ENCODE measurements at regions not wholly inside any gene's neighbourhood (a gene's known extent, or its start where the extent isn't known, plus 50 kb on each side); places are given as distances from the start of the nearest gene placed in this dataset.

- Histone ChIP-seq H3K4me1 (ENCODE audit: control insufficient read depth in 3 of 3, insufficient read depth in 3 of 3, low read length in 3 of 3) (no peaks in the 10 kb centered on the region), H3K9ac (ENCODE audit: low read depth in 1 of 3, low read length in 3 of 3) (no peak overlapping the region), H3K27ac (ENCODE audit: low read depth, low read length) (no peak overlapping the region), H3K4me3 (ENCODE audit: low read length in 3 of 3) (no peak overlapping the region), H3K36me3 (ENCODE audit: control insufficient read depth in 3 of 3, insufficient read depth in 3 of 3, low read length in 3 of 3) (no peaks in the 10 kb centered on the region), H3K27me3 (ENCODE audit: control insufficient read depth in 3 of 3, insufficient read depth in 3 of 3, low read length in 3 of 3) (no peaks in the 10 kb centered on the region), H3K9me3 (ENCODE audit: control insufficient read depth in 3 of 3, low read length in 3 of 3) (no peaks in the 10 kb centered on the region)
Observed at GRCh38 chr20:11094196-11094595, 420.4 kb upstream of the JAG1 start.

- Histone ChIP-seq H3K4me3 (ENCODE audit: low read length in 3 of 3) (no peak overlapping the region), H3K9ac (ENCODE audit: low read depth in 1 of 3, low read length in 3 of 3) (no peak overlapping the region), H3K4me1 (ENCODE audit: control insufficient read depth in 3 of 3, insufficient read depth in 3 of 3, low read length in 3 of 3) (no peaks in the 10 kb centered on the region), H3K27me3 (ENCODE audit: control insufficient read depth in 3 of 3, insufficient read depth in 3 of 3, low read length in 3 of 3) (no peaks in the 10 kb centered on the region), H3K27ac (ENCODE audit: low read depth, low read length) (no peak overlapping the region), H3K9me3 (ENCODE audit: control insufficient read depth in 3 of 3, low read length in 3 of 3) (no peaks in the 10 kb centered on the region), H3K36me3 (ENCODE audit: control insufficient read depth in 3 of 3, insufficient read depth in 3 of 3, low read length in 3 of 3) (no peaks in the 10 kb centered on the region)
Observed at GRCh38 chr20:11094711-11095110, 420.9 kb upstream of the JAG1 start.

GRCh38 chr20:11098888-11099287 lies 425.1 kb upstream of the JAG1 start:
- H3K27me3 ChIP-seq (ENCODE audit: control insufficient read depth in 3 of 3, insufficient read depth in 3 of 3, low read length in 3 of 3): no peaks in the 10 kb centered on the region

GRCh38 chr20:11101243-11101642 lies 427.4 kb upstream of the JAG1 start:
- Histone ChIP-seq H3K9ac (ENCODE audit: low read depth in 1 of 3, low read length in 3 of 3) (no peak overlapping the region), H3K27ac (ENCODE audit: low read depth, low read length) (no peak overlapping the region), H3K4me3 (ENCODE audit: low read length in 3 of 3) (no peak overlapping the region), H3K27me3 (ENCODE audit: control insufficient read depth in 3 of 3, insufficient read depth in 3 of 3, low read length in 3 of 3) (no peaks in the 10 kb centered on the region), H3K9me3 (ENCODE audit: control insufficient read depth in 3 of 3, low read length in 3 of 3) (no peaks in the 10 kb centered on the region), H3K36me3 (ENCODE audit: control insufficient read depth in 3 of 3, insufficient read depth in 3 of 3, low read length in 3 of 3) (no peaks in the 10 kb centered on the region), H3K4me1 (ENCODE audit: control insufficient read depth in 3 of 3, insufficient read depth in 3 of 3, low read length in 3 of 3) (no peaks in the 10 kb centered on the region)

More at GRCh38 chr20:11098888-11099287, 425.1 kb upstream of the JAG1 start:
- Histone ChIP-seq H3K4me3 (ENCODE audit: low read length in 3 of 3) (no peak overlapping the region), H3K9me3 (ENCODE audit: control insufficient read depth in 3 of 3, low read length in 3 of 3) (no peaks in the 10 kb centered on the region), H3K36me3 (ENCODE audit: control insufficient read depth in 3 of 3, insufficient read depth in 3 of 3, low read length in 3 of 3) (no peaks in the 10 kb centered on the region), H3K27ac (ENCODE audit: low read depth, low read length) (no peak overlapping the region), H3K9ac (ENCODE audit: low read depth in 1 of 3, low read length in 3 of 3) (no peak overlapping the region), H3K4me1 (ENCODE audit: control insufficient read depth in 3 of 3, insufficient read depth in 3 of 3, low read length in 3 of 3) (no peaks in the 10 kb centered on the region)

- no peaks in the 10 kb centered on the region for H3K36me3 ChIP-seq (ENCODE audit: control insufficient read depth in 3 of 3, insufficient read depth in 3 of 3, low read length in 3 of 3)
- no peaks in the 10 kb centered on the region for H3K27me3 ChIP-seq (ENCODE audit: control insufficient read depth in 3 of 3, insufficient read depth in 3 of 3, low read length in 3 of 3)
- H3K27ac ChIP-seq (ENCODE audit: low read depth, low read length): no peak overlapping the region
- no peak overlapping the region for H3K4me3 ChIP-seq (ENCODE audit: low read length in 3 of 3)
- no peak overlapping the region for H3K9ac ChIP-seq (ENCODE audit: low read depth in 1 of 3, low read length in 3 of 3)
- no peaks in the 10 kb centered on the region for H3K4me1 ChIP-seq (ENCODE audit: control insufficient read depth in 3 of 3, insufficient read depth in 3 of 3, low read length in 3 of 3)
- H3K9me3 ChIP-seq (ENCODE audit: control insufficient read depth in 3 of 3, low read length in 3 of 3): no peaks in the 10 kb centered on the region
Observed at GRCh38 chr20:11101696-11102095, 427.9 kb upstream of the JAG1 start.

GRCh38 chr20:11103866-11104265 lies 430.1 kb upstream of the JAG1 start:
- H3K27ac ChIP-seq (ENCODE audit: low read depth, low read length): no peak overlapping the region
- no peaks in the 10 kb centered on the region for H3K9me3 ChIP-seq (ENCODE audit: control insufficient read depth in 3 of 3, low read length in 3 of 3)
- no peaks in the 10 kb centered on the region for H3K27me3 ChIP-seq (ENCODE audit: control insufficient read depth in 3 of 3, insufficient read depth in 3 of 3, low read length in 3 of 3)
- H3K4me1 ChIP-seq (ENCODE audit: control insufficient read depth in 3 of 3, insufficient read depth in 3 of 3, low read length in 3 of 3): peaks cover 0 to 4% (median 0%) of the 10 kb centered on the region in 3 donors
- H3K4me3 ChIP-seq (ENCODE audit: low read length in 3 of 3): no peak overlapping the region
- no peak overlapping the region for H3K9ac ChIP-seq (ENCODE audit: low read depth in 1 of 3, low read length in 3 of 3)
- H3K36me3 ChIP-seq (ENCODE audit: control insufficient read depth in 3 of 3, insufficient read depth in 3 of 3, low read length in 3 of 3): no peaks in the 10 kb centered on the region

- H3K4me1 ChIP-seq (ENCODE audit: control insufficient read depth in 3 of 3, insufficient read depth in 3 of 3, low read length in 3 of 3): peaks cover 0 to 8% (median 0%) of the 10 kb centered on the region in 3 donors
- no peaks in the 10 kb centered on the region for H3K36me3 ChIP-seq (ENCODE audit: control insufficient read depth in 3 of 3, insufficient read depth in 3 of 3, low read length in 3 of 3)
- peak overlapping the region; percentile 28 for H3K27ac ChIP-seq (ENCODE audit: low read depth, low read length)
- no peaks in the 10 kb centered on the region for H3K9me3 ChIP-seq (ENCODE audit: control insufficient read depth in 3 of 3, low read length in 3 of 3)
- H3K4me3 ChIP-seq (ENCODE audit: low read length in 3 of 3): no peak overlapping the region
- H3K9ac ChIP-seq (ENCODE audit: low read depth in 1 of 3, low read length in 3 of 3): peak overlapping the region in 1 of 3 donors; percentile 46
- H3K27me3 ChIP-seq (ENCODE audit: control insufficient read depth in 3 of 3, insufficient read depth in 3 of 3, low read length in 3 of 3): no peaks in the 10 kb centered on the region
Observed at GRCh38 chr20:11108102-11108810, 434.5 kb upstream of the JAG1 start.

- Histone ChIP-seq H3K27ac (ENCODE audit: low read depth, low read length) (no peak overlapping the region), H3K9ac (ENCODE audit: low read depth in 1 of 3, low read length in 3 of 3) (no peak overlapping the region), H3K27me3 (ENCODE audit: control insufficient read depth in 3 of 3, insufficient read depth in 3 of 3, low read length in 3 of 3) (no peaks in the 10 kb centered on the region), H3K4me1 (ENCODE audit: control insufficient read depth in 3 of 3, insufficient read depth in 3 of 3, low read length in 3 of 3) (peaks cover 0 to 8% (median 0%) of the 10 kb centered on the region in 3 donors), H3K9me3 (ENCODE audit: control insufficient read depth in 3 of 3, low read length in 3 of 3) (no peaks in the 10 kb centered on the region), H3K4me3 (ENCODE audit: low read length in 3 of 3) (no peak overlapping the region), H3K36me3 (ENCODE audit: control insufficient read depth in 3 of 3, insufficient read depth in 3 of 3, low read length in 3 of 3) (no peaks in the 10 kb centered on the region)
Observed at GRCh38 chr20:11110535-11110934, 436.7 kb upstream of the JAG1 start.

- Histone ChIP-seq H3K9ac (ENCODE audit: low read depth in 1 of 3, low read length in 3 of 3) (no peak overlapping the region), H3K27ac (ENCODE audit: low read depth, low read length) (no peak overlapping the region)
Observed at GRCh38 chr20:11111191-11111590, 437.4 kb upstream of the JAG1 start.

GRCh38 chr20:11112832-11113231 lies 439.0 kb upstream of the JAG1 start:
- no peaks in the 10 kb centered on the region for H3K36me3 ChIP-seq (ENCODE audit: control insufficient read depth in 3 of 3, insufficient read depth in 3 of 3, low read length in 3 of 3)
- no peak overlapping the region for H3K27ac ChIP-seq (ENCODE audit: low read depth, low read length)
- H3K4me3 ChIP-seq (ENCODE audit: low read length in 3 of 3): no peak overlapping the region
- H3K27me3 ChIP-seq (ENCODE audit: control insufficient read depth in 3 of 3, insufficient read depth in 3 of 3, low read length in 3 of 3): no peaks in the 10 kb centered on the region
- H3K9me3 ChIP-seq (ENCODE audit: control insufficient read depth in 3 of 3, low read length in 3 of 3): no peaks in the 10 kb centered on the region
- H3K4me1 ChIP-seq (ENCODE audit: control insufficient read depth in 3 of 3, insufficient read depth in 3 of 3, low read length in 3 of 3): peaks cover 0 to 7% (median 0%) of the 10 kb centered on the region in 3 donors
- H3K9ac ChIP-seq (ENCODE audit: low read depth in 1 of 3, low read length in 3 of 3): no peak overlapping the region

More at GRCh38 chr20:11111191-11111590, 437.4 kb upstream of the JAG1 start:
- Histone ChIP-seq H3K27me3 (ENCODE audit: control insufficient read depth in 3 of 3, insufficient read depth in 3 of 3, low read length in 3 of 3) (no peaks in the 10 kb centered on the region), H3K9me3 (ENCODE audit: control insufficient read depth in 3 of 3, low read length in 3 of 3) (no peaks in the 10 kb centered on the region), H3K4me1 (ENCODE audit: control insufficient read depth in 3 of 3, insufficient read depth in 3 of 3, low read length in 3 of 3) (peaks cover 0 to 8% (median 0%) of the 10 kb centered on the region in 3 donors), H3K4me3 (ENCODE audit: low read length in 3 of 3) (no peak overlapping the region), H3K36me3 (ENCODE audit: control insufficient read depth in 3 of 3, insufficient read depth in 3 of 3, low read length in 3 of 3) (no peaks in the 10 kb centered on the region)

All from skeletal muscle tissue (tissue), 3 donors.